GM18508 (cell line): ENCODE measurements at regions not wholly inside any gene's neighbourhood (a gene's known extent, or its start where the extent isn't known, plus 50 kb on each side); places are given as distances from the start of the nearest gene placed in this dataset.

Source experiments
- ATAC-seq: cut with Tn5 transposase; IDR thresholded peaks from one replicate; pipeline ENCODE4 v1.9.1; 2021; ENCODE audit warnings: moderate number of reproducible peaks; ENCODE audit not compliant: insufficient read depth, unreplicated experiment

- no peak for ATAC-seq
Observed at GRCh38 chr5:124692950-124693349, 53.5 kb downstream of the ZNF608 start.

- no peak for ATAC-seq
Observed at GRCh38 chr5:124692324-124692723, 54.1 kb downstream of the ZNF608 start.

- no peak for ATAC-seq
Observed at GRCh38 chr5:124689653-124690052, 56.8 kb downstream of the ZNF608 start.

- ATAC-seq: no peak
Observed at GRCh38 chr5:124686239-124687004, 60.0 kb downstream of the ZNF608 start.

- ATAC-seq: no peak
Observed at GRCh38 chr5:124685404-124685930, 61.0 kb downstream of the ZNF608 start.

GRCh38 chr5:124683917-124684555 is 62.4 kb downstream of the ZNF608 start:
- no peak for ATAC-seq

GRCh38 chr5:124679578-124680199 is 66.8 kb downstream of the ZNF608 start:
- no peak for ATAC-seq

- no peak for ATAC-seq
Observed at GRCh38 chr5:124678922-124679519, 67.4 kb downstream of the ZNF608 start.

- no peak for ATAC-seq
Observed at GRCh38 chr5:124678468-124678867, 68.0 kb downstream of the ZNF608 start.

- ATAC-seq: no peak
Observed at GRCh38 chr5:124677374-124678351, 68.8 kb downstream of the ZNF608 start.

GRCh38 chr5:124675931-124676846 is 70.2 kb downstream of the ZNF608 start:
- no peak for ATAC-seq

GRCh38 chr5:124671193-124671592 is 75.2 kb downstream of the ZNF608 start:
- ATAC-seq: no peak

GRCh38 chr5:124670722-124671184 is 75.7 kb downstream of the ZNF608 start:
- no peak for ATAC-seq

GRCh38 chr5:124669956-124670721 is 76.3 kb downstream of the ZNF608 start:
- no peak for ATAC-seq

GRCh38 chr5:124669300-124669648 is 77.2 kb downstream of the ZNF608 start:
- no peak for ATAC-seq

GRCh38 chr5:124668353-124669299 is 77.8 kb downstream of the ZNF608 start:
- no peak for ATAC-seq

- no peak for ATAC-seq
Observed at GRCh38 chr5:124665625-124666024, 80.8 kb downstream of the ZNF608 start.
